Breast epithelium (tissue), 4 donors: ENCODE measurements at regions not wholly inside any gene's neighbourhood (a gene's known extent, or its start where the extent isn't known, plus 50 kb on each side); places are given as distances from the start of the nearest gene placed in this dataset.

Experiments used
- DNase-seq, 2 donors: peaks; one replicate each; pipeline ENCODE4 v3.0.0-alpha.2; 2019; ENCODE audit warnings: low spot score in 2 of 2
- H3K27ac ChIP-seq, 2 donors: fragments of 200-600 bp; sonication (generic) in 1 of 2; one replicate each; pipeline ENCODE4 v1.5.1; 2016 to 2019; ENCODE audit warnings: mild to moderate bottlenecking in 1 of 2
- H3K27me3 ChIP-seq, 2 donors: fragments of 200-600 bp; sonication (generic) in 1 of 2; one replicate each; pipeline versions ENCODE4 v1.5.1 to v1.6.0; 2017 to 2019; ENCODE audit warnings: control low read depth in 1 of 2, mild to moderate bottlenecking in 1 of 2
- H3K36me3 ChIP-seq: fragments of 200-600 bp; one replicate; pipeline ENCODE4 v1.5.1; 2019
- H3K4me1 ChIP-seq, 2 donors: fragments of 200-600 bp; sonication (generic); one replicate each; pipeline ENCODE4 v1.5.1; 2016 to 2019; ENCODE audit warnings: control low read depth in 1 of 2
- H3K4me3 ChIP-seq, 3 donors: fragments of 200-600 bp; sonication (generic); 1 replicate in 2 of 3; 2 replicates in 1 of 3; pipeline ENCODE4 v1.5.1; 2016 to 2019; ENCODE audit warnings: mild to moderate bottlenecking in 3 of 3, moderate library complexity in 2 of 3
- H3K9me3 ChIP-seq, 2 donors: fragments of 200-600 bp; sonication (generic) in 1 of 2; one replicate each; pipeline ENCODE4 v1.5.1; 2016 to 2019; ENCODE audit warnings: control low read depth in 1 of 2
- POLR2A ChIP-seq: fragments of 450-650 bp; IDR thresholded peaks from one replicate; pipeline ENCODE4 v1.6.1; 2016; ENCODE audit warnings: antibody characterized with exemption, mild to moderate bottlenecking, moderate library complexity
- POLR2AphosphoS5 ChIP-seq, 3 donors: sonication (generic); formaldehyde crosslinking; IDR thresholded peaks; one replicate each; pipeline ENCODE4 v1.6.1; 2017; ENCODE audit warnings: antibody characterized with exemption in 3 of 3
- intact Hi-C: fragments of 100-400 bp; cut with DNase I; formaldehyde crosslinking; loops from one replicate; pipeline ENCODE4 v1.15.1; 2023; ENCODE audit warnings: low total_unique reads
- TF ChIP-seq, protein P1 (sequence below), 3 donors: fragments of 450-650 bp; IDR thresholded peaks; one replicate each; pipeline ENCODE4 v1.5.1; 2016 to 2017; ENCODE audit warnings: antibody characterized with exemption in 3 of 3, mild to moderate bottlenecking in 3 of 3, moderate library complexity in 3 of 3

DNA sequence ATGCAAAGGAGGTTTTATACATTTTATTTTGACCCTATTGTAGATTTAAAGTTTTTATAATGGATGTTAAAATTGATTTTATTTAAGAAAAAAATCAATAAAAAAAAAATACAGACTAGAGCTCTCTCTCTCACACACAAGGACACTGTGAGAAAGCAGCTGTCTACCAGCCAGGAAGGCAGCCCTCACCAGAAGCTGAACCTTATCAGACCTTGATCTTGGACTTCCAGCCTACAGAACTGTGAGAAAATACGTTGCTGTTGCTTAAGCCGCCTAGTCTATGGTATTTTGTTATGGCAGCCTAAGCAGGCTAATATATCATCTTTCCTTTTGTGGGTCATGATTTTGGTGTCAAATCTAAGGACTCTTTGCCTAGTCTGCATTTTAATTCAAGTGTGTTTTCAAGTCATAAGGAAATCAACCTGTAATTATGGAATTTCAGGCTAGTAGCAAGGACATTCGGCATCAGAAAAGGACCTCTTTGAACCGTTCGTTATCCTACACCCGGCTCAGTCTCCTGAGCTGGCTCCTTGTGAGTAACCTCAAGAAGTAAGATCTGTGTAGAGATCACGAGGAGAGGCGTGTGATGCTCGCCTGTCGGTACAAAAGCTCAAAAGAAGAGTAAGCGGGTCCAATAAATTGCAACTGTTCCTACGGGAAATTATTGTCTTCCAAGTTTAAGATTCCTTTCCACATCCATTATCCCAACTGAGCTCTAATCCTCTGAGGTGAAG is 98.2 kb downstream of the PDCL3 start:
- no peaks in the 10 kb centered on the region for H3K27me3 ChIP-seq
- DNase-seq, result no peak
- no peaks in the 10 kb centered on the region for H3K9me3 ChIP-seq
- H3K36me3 ChIP-seq, result no peaks in the 10 kb centered on the region
- intact Hi-C loops, result no loop called here
- no peak overlapping the region for H3K4me3 ChIP-seq
- no peaks in the 10 kb centered on the region for H3K4me1 ChIP-seq
- H3K27ac ChIP-seq, result no peak overlapping the region
- TF ChIP-seq POLR2AphosphoS5 (IDR thresholded peaks at IDR 0.05) (no peak), POLR2A (no peak)
- TF ChIP-seq, protein P1, sequence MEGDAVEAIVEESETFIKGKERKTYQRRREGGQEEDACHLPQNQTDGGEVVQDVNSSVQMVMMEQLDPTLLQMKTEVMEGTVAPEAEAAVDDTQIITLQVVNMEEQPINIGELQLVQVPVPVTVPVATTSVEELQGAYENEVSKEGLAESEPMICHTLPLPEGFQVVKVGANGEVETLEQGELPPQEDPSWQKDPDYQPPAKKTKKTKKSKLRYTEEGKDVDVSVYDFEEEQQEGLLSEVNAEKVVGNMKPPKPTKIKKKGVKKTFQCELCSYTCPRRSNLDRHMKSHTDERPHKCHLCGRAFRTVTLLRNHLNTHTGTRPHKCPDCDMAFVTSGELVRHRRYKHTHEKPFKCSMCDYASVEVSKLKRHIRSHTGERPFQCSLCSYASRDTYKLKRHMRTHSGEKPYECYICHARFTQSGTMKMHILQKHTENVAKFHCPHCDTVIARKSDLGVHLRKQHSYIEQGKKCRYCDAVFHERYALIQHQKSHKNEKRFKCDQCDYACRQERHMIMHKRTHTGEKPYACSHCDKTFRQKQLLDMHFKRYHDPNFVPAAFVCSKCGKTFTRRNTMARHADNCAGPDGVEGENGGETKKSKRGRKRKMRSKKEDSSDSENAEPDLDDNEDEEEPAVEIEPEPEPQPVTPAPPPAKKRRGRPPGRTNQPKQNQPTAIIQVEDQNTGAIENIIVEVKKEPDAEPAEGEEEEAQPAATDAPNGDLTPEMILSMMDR (IDR thresholded peaks at IDR 0.05), result no peak

DNA sequence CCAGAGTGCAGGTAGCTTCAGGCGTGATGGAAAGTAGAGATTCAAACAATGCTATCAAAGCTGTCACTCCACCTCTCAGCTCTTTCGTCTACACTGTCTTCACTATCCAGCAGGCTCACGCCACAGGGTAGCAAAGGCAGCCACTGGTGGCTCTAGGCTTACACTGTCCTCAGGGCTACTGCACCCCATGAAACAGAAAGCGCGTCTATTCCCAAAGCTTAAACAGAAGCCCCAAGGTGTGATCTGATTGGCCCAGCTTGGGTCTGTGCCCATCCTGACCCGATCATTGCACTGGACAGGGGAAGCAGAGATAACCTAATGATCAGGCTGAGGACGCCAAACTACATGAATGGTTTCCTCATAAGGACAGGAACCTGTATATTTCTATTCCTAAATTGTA is 100.1 kb downstream of the PDCL3 start:
- H3K4me1 ChIP-seq, result no peaks in the 10 kb centered on the region
- no peak overlapping the region for H3K27ac ChIP-seq
- no peak for DNase-seq
- no peaks in the 10 kb centered on the region for H3K9me3 ChIP-seq
- intact Hi-C loops, result no loop called here
- H3K4me3 ChIP-seq, result no peak overlapping the region
- no peaks in the 10 kb centered on the region for H3K36me3 ChIP-seq
- TF ChIP-seq POLR2A, result no peak
- no peak for TF ChIP-seq POLR2AphosphoS5 (IDR thresholded peaks at IDR 0.05)
- TF ChIP-seq, protein P1 (IDR thresholded peaks at IDR 0.05), result no peak
- no peaks in the 10 kb centered on the region for H3K27me3 ChIP-seq

DNA sequence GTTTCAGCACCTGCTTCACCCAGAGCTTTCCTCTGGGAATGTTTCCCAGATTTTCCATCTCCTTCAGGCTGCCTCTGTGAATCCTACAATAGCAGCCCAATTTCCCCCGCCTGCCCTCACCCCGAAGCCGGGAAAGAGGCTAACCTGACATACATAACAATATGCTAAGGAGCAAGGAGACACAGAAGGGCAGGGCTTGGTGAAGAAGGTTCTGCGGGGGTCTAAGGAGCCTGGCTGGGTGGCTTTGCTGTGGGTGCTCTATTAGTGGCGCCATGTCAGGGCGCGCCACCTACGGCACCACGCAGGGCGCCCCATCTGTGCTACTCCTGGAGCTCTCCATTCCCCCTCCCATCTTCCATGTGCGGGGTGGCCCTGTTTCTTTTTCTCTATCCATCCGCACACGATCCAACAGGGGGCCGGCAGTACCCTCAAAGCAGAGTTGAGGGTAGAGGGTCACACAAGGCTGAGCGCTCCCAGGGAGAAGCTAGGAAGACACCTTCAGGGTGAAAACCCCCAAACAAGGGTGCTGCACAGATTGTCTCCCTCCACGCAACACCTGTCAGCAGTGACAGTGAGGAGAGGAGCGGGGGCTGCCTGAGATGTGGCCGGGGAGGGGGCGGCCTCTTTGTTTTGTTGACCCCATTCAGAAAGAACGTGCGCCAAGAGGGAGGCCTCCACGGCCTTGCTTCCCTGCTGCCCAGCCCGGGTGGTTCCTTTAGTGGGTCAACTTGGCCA is 101.4 kb downstream of the PDCL3 start:
- DNase-seq, result no peak
- no peaks in the 10 kb centered on the region for H3K27me3 ChIP-seq
- no peaks in the 10 kb centered on the region for H3K9me3 ChIP-seq
- H3K4me1 ChIP-seq, result no peaks in the 10 kb centered on the region
- no peak overlapping the region for H3K4me3 ChIP-seq
- intact Hi-C loops, result no loop called here
- TF ChIP-seq, protein P1 (IDR thresholded peaks at IDR 0.05), result no peak
- TF ChIP-seq POLR2AphosphoS5 (IDR thresholded peaks at IDR 0.05), result no peak
- no peak for TF ChIP-seq POLR2A
- no peak overlapping the region for H3K27ac ChIP-seq
- H3K36me3 ChIP-seq, result no peaks in the 10 kb centered on the region

DNA sequence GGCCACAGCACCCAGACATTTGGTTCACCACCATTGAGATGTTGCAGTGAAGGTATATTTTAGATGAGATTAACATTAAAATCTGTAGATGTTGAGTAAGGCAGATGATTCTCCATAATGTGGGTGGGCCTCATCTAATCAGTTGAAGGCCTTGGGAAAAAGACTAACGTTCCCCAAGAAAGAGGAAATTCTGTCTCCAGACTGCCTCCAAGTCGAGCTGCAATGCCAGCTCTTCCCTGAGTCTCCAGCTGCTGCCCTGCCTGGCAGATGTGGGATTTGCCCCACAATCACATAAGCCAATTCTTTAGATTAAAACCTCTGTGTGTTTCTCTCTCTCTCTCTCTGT is 101.9 kb downstream of the PDCL3 start:
- TF ChIP-seq, protein P1 (IDR thresholded peaks at IDR 0.05), result no peak
- no peak for TF ChIP-seq POLR2A
- TF ChIP-seq POLR2AphosphoS5 (IDR thresholded peaks at IDR 0.05), result no peak
- H3K4me1 ChIP-seq, result no peaks in the 10 kb centered on the region
- DNase-seq, result no peak
- intact Hi-C loops, result no loop called here
- H3K4me3 ChIP-seq, result no peak overlapping the region
- no peaks in the 10 kb centered on the region for H3K27me3 ChIP-seq
- no peaks in the 10 kb centered on the region for H3K36me3 ChIP-seq
- H3K27ac ChIP-seq, result no peak overlapping the region
- no peaks in the 10 kb centered on the region for H3K9me3 ChIP-seq

DNA sequence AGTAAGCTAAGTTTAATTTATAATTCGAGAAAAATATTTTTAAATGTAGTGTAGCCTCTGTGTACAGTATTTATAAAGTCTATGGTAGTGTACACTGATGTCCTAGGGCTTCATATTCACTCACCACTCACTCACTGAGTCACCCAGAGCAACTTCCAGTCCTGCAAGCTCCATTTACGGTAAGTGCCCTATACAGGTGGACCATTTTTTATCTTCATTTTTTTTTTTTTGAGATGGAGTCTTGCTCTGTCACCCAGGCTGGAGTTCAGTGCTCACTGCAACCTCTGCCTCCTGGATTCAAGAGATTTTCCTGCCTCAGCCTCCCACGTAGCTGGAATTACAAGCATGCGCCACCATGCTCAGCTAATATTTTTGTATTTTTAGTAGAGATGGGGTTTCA is 104.2 kb downstream of the PDCL3 start:
- intact Hi-C loops, result no loop called here

More for the DNA sequence above, 104.2 kb downstream of the PDCL3 start:
- DNase-seq, result no peak
- Histone ChIP-seq H3K36me3 (no peaks in the 10 kb centered on the region), H3K27me3 (no peaks in the 10 kb centered on the region), H3K4me3 (no peak overlapping the region), H3K9me3 (no peaks in the 10 kb centered on the region), H3K4me1 (no peaks in the 10 kb centered on the region), H3K27ac (no peak overlapping the region)
- TF ChIP-seq POLR2A, result no peak
